ENCODE measurements at regions not wholly inside any gene's neighbourhood (a gene's known extent, or its start where the extent isn't known, plus 50 kb on each side); places are given as distances from the start of the nearest gene placed in this dataset.

DNA sequence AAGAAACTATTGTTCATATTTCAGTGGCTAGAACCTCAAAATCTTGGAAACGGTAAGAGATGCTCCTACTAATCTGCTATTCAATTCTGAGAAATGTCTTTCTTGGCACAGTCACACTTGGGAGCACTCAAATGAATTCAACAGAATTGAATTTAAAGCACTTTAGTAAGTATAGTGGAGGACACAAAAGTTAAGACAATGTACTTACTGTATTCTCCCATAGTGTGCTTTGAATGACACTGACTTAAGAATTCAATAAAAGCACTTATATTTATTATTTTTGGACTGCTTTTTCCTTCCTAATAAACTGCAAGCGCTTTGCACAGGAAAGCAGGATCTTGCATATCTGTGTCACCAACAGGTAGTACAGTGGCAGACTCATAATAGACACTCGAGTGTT is 156.1 kb upstream of the RIMS1 start:
- TF ChIP-seq, protein P1, sequence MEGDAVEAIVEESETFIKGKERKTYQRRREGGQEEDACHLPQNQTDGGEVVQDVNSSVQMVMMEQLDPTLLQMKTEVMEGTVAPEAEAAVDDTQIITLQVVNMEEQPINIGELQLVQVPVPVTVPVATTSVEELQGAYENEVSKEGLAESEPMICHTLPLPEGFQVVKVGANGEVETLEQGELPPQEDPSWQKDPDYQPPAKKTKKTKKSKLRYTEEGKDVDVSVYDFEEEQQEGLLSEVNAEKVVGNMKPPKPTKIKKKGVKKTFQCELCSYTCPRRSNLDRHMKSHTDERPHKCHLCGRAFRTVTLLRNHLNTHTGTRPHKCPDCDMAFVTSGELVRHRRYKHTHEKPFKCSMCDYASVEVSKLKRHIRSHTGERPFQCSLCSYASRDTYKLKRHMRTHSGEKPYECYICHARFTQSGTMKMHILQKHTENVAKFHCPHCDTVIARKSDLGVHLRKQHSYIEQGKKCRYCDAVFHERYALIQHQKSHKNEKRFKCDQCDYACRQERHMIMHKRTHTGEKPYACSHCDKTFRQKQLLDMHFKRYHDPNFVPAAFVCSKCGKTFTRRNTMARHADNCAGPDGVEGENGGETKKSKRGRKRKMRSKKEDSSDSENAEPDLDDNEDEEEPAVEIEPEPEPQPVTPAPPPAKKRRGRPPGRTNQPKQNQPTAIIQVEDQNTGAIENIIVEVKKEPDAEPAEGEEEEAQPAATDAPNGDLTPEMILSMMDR (IDR thresholded peaks at IDR 0.05): no peak
- TF ChIP-seq POLR2A (IDR thresholded peaks at IDR 0.05): no peak

Measured in testis (tissue), 2 donors.